Progenitor cell of endocrine pancreas (in vitro differentiated cells): ENCODE measurements at regions not wholly inside any gene's neighbourhood (a gene's known extent, or its start where the extent isn't known, plus 50 kb on each side); places are given as distances from the start of the nearest gene placed in this dataset.

Source experiments
- DNase-seq: peaks from one replicate; pipeline ENCODE4 v3.0.0; 2021; ENCODE audit warnings: low spot score; ENCODE audit not compliant: unreplicated experiment
- H3K27ac Mint-ChIP-seq: 2 replicates; pipeline ENCODE4 v1.8.0; 2021; ENCODE audit warnings: mild to moderate bottlenecking, moderate library complexity, mixed read lengths
- H3K27me3 Mint-ChIP-seq: 2 replicates; pipeline ENCODE4 v1.8.0; 2021; ENCODE audit warnings: mixed read lengths
- H3K36me3 Mint-ChIP-seq: 2 replicates; pipeline ENCODE4 v1.8.0; 2022; ENCODE audit warnings: mixed read lengths; ENCODE audit not compliant: insufficient read depth
- H3K4me1 Mint-ChIP-seq: 2 replicates; pipeline ENCODE4 v1.8.0; 2021; ENCODE audit warnings: low read depth, mixed read lengths
- H3K4me3 Mint-ChIP-seq: 2 replicates; pipeline ENCODE4 v1.8.0; 2021; ENCODE audit warnings: low read depth, mild to moderate bottlenecking, moderate library complexity, mixed read lengths
- H3K9me3 Mint-ChIP-seq: 2 replicates; pipeline ENCODE4 v1.8.0; 2021; ENCODE audit warnings: low read depth, mixed read lengths
- TF ChIP-seq, protein P1 (sequence below): fragments of 200-600 bp; sonication (generic); IDR thresholded peaks from one replicate; pipeline ENCODE4 v1.5.0; 2021; ENCODE audit warnings: antibody characterized with exemption, mild to moderate bottlenecking; ENCODE audit not compliant: unreplicated experiment

DNA sequence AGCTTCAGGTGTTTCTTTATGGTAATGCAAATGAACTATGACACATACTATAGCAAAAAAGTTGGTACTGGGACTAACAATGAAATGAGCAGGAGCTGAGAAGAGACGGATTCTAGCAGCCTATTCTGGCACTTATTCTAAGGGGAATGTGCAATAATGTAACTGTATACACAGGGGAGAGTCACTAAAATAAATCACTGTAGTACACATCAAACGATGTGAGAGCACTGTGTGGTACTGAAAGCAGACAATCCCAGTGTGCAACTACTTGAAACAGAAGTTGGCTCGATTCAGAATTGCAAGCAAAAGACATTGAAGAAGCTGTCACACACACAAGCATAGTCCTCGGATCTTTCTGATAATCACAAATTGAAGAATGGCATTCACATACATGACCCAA, 1713.0 kb upstream of the CDH9 start:
- H3K27me3 Mint-ChIP-seq: no peaks in the 10 kb centered on the region
- H3K4me3 Mint-ChIP-seq: no peak overlapping the region
- H3K27ac Mint-ChIP-seq: no peak overlapping the region
- no peaks in the 10 kb centered on the region for H3K36me3 Mint-ChIP-seq
- DNase-seq: no peak
- no peaks in the 10 kb centered on the region for H3K9me3 Mint-ChIP-seq
- TF ChIP-seq, protein P1, sequence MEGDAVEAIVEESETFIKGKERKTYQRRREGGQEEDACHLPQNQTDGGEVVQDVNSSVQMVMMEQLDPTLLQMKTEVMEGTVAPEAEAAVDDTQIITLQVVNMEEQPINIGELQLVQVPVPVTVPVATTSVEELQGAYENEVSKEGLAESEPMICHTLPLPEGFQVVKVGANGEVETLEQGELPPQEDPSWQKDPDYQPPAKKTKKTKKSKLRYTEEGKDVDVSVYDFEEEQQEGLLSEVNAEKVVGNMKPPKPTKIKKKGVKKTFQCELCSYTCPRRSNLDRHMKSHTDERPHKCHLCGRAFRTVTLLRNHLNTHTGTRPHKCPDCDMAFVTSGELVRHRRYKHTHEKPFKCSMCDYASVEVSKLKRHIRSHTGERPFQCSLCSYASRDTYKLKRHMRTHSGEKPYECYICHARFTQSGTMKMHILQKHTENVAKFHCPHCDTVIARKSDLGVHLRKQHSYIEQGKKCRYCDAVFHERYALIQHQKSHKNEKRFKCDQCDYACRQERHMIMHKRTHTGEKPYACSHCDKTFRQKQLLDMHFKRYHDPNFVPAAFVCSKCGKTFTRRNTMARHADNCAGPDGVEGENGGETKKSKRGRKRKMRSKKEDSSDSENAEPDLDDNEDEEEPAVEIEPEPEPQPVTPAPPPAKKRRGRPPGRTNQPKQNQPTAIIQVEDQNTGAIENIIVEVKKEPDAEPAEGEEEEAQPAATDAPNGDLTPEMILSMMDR: no peak
- peaks cover 3% of the 10 kb centered on the region for H3K4me1 Mint-ChIP-seq

DNA sequence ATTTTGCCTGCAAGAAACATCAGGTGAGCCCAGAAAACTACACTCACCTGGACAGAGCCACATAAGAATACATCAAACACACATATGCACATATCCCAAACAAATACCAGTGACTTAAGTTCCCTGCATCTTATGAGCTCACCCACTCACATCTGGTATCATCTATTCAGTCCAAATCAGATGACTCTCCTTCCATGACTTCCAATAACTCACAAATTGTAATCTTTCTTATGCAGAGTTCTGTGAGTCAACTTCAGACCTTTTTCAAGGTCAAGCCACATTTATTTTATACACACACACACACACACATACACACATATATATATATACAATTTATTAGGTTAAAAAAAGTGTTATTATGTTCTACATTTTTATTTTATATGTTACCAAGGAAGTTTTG, 1711.9 kb upstream of the CDH9 start:
- H3K27ac Mint-ChIP-seq: no peak overlapping the region
- no peaks in the 10 kb centered on the region for H3K9me3 Mint-ChIP-seq
- DNase-seq: no peak
- no peaks in the 10 kb centered on the region for H3K36me3 Mint-ChIP-seq
- TF ChIP-seq, protein P1: no peak
- no peaks in the 10 kb centered on the region for H3K27me3 Mint-ChIP-seq
- H3K4me1 Mint-ChIP-seq: peaks cover 3% of the 10 kb centered on the region
- H3K4me3 Mint-ChIP-seq: no peak overlapping the region

DNA sequence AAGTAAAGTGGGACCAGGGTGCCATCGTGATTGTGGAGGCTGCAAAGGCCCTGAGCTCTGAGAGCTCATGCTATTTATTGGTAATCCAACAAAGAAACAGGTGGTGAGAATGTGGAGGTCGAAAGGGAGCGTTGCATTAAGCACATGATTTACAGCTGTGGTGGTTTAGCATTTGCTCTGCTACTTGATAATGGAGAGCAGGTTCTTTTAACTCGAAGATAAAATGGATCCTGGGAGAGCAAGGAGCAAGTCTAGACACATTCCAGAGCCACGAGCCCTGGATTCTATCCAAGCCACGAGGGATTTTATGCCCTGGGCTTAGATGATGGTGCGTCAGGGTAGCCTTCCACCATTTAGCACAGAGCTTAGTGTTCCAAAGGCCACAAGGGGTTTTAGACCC, 1710.1 kb upstream of the CDH9 start:
- H3K4me1 Mint-ChIP-seq: peaks cover 3% of the 10 kb centered on the region
- DNase-seq: no peak
- no peaks in the 10 kb centered on the region for H3K9me3 Mint-ChIP-seq
- H3K36me3 Mint-ChIP-seq: no peaks in the 10 kb centered on the region
- no peaks in the 10 kb centered on the region for H3K27me3 Mint-ChIP-seq
- H3K27ac Mint-ChIP-seq: no peak overlapping the region
- no peak overlapping the region for H3K4me3 Mint-ChIP-seq
- TF ChIP-seq, protein P1: no peak

DNA sequence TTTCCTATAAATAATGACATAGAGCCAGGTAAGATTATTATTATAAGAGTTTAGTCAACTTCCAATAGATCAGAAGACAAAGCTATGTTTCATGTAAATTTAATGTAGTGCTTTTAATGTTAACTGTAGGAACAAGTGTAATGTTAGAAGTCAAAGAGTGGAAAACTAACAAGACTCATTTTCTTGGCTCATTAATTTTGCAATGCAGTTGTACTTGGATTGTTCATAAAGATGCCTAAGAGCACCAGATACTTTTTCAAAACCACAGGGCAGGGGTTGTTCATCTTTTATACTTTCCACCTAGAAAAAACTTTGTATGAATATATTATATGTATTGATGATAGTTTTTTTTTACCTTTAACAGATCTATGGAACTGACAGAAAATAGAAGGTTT, 1705.3 kb upstream of the CDH9 start:
- TF ChIP-seq, protein P1: no peak
- Mint-ChIP-seq H3K4me3 (no peak overlapping the region), H3K9me3 (no peaks in the 10 kb centered on the region), H3K27me3 (no peaks in the 10 kb centered on the region), H3K4me1 (peaks cover 3% of the 10 kb centered on the region), H3K36me3 (no peaks in the 10 kb centered on the region), H3K27ac (no peak overlapping the region)
- no peak for DNase-seq

DNA sequence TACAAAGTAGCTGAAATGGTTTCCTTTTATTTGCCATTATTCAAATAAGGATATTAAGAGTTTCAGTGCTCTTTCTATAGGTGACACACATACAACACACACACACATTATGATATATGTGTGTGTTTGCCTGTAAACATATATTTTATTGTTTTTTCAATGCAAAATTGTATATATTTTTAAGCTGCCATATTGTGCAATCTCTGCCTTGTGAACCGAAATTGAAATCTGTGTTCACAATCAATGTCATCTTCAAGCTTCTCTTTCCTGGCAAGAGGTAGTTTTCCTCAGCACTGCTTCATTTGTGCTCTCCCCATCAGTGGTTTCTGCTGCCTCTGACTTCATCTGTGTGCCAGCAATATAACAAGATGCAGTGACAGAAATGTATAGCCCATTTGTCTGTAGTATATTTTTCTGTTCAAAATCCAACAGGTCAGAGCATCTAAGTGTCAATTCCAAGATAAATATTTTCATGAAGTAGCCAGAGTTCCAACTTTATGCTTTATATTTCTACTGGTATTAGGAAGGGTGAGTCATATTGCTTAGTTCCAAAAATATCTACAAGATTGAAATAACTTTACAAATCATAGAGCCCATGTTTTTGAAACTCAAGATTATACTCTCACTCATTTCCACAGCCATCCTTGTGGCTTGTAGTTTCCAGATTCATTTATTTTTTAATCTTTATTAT, 1704.8 kb upstream of the CDH9 start:
- no peak for DNase-seq
- H3K9me3 Mint-ChIP-seq: no peaks in the 10 kb centered on the region
- H3K36me3 Mint-ChIP-seq: no peaks in the 10 kb centered on the region
- no peaks in the 10 kb centered on the region for H3K27me3 Mint-ChIP-seq
- H3K4me3 Mint-ChIP-seq: no peak overlapping the region
- TF ChIP-seq, protein P1: no peak
- H3K4me1 Mint-ChIP-seq: peaks cover under 1% of the 10 kb centered on the region
- H3K27ac Mint-ChIP-seq: no peak overlapping the region
